Glutamatergic neuron (in vitro differentiated cells): ENCODE measurements at regions not wholly inside any gene's neighbourhood (a gene's known extent, or its start where the extent isn't known, plus 50 kb on each side); places are given as distances from the start of the nearest gene placed in this dataset.

Source experiments
- DNase-seq: peaks from one replicate; pipeline ENCODE4 v3.0.0; 2022
- H3K27ac Mint-ChIP-seq: one replicate; pipeline ENCODE4 v1.8.0; 2020; ENCODE audit warnings: mild to moderate bottlenecking, mixed read lengths, inconsistent platforms; ENCODE audit not compliant: unreplicated experiment
- H3K27me3 Mint-ChIP-seq: one replicate; pipeline ENCODE4 v1.8.0; 2020; ENCODE audit warnings: mild to moderate bottlenecking, moderate library complexity, mixed read lengths, inconsistent platforms; ENCODE audit not compliant: unreplicated experiment
- H3K36me3 Mint-ChIP-seq: one replicate; pipeline ENCODE4 v1.8.0; 2020; ENCODE audit warnings: mild to moderate bottlenecking, mixed read lengths, inconsistent platforms; ENCODE audit not compliant: unreplicated experiment
- H3K4me1 Mint-ChIP-seq: one replicate; pipeline ENCODE4 v1.8.0; 2020; ENCODE audit warnings: mild to moderate bottlenecking, low read depth, mixed read lengths, inconsistent platforms; ENCODE audit not compliant: unreplicated experiment
- H3K4me3 Mint-ChIP-seq: one replicate; pipeline ENCODE4 v1.8.0; 2020; ENCODE audit warnings: mild to moderate bottlenecking, mixed read lengths, inconsistent platforms; ENCODE audit not compliant: unreplicated experiment
- H3K9me3 Mint-ChIP-seq: one replicate; pipeline ENCODE4 v1.8.0; 2020; ENCODE audit warnings: mild to moderate bottlenecking, moderate library complexity, mixed read lengths, inconsistent platforms; ENCODE audit not compliant: unreplicated experiment
- TF ChIP-seq, protein P1 (sequence below): fragments of 200-600 bp; sonication (generic); IDR thresholded peaks from one replicate; pipeline ENCODE4 v1.5.0; 2021; ENCODE audit not compliant: partially characterized antibody, unreplicated experiment

DNA sequence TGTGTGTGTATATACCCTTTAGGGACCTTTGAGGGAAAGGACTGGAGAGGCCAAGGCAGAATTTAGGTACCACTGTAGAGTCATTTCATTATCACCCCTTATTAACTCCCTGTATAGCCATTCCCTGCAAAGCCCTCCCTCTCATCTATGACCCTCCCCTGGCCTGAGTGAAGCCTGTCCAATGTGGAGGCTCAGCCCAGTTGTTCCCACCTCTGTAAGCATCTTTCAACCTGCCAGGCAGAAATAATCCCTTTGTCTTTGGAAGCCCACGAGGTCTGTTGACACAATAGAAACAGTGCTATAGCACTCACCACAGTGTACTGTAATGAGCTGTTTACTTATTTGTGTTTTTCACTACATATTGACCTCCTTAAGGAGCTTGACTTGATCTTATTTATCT is 88.5 kb upstream of the SEMA6A start:
- H3K4me1 Mint-ChIP-seq: no peaks in the 10 kb centered on the region
- H3K27me3 Mint-ChIP-seq: no peaks in the 10 kb centered on the region
- no peak overlapping the region for H3K4me3 Mint-ChIP-seq
- H3K9me3 Mint-ChIP-seq: peaks cover 2% of the 10 kb centered on the region
- peaks cover 4% of the 10 kb centered on the region for H3K36me3 Mint-ChIP-seq
- TF ChIP-seq, protein P1, sequence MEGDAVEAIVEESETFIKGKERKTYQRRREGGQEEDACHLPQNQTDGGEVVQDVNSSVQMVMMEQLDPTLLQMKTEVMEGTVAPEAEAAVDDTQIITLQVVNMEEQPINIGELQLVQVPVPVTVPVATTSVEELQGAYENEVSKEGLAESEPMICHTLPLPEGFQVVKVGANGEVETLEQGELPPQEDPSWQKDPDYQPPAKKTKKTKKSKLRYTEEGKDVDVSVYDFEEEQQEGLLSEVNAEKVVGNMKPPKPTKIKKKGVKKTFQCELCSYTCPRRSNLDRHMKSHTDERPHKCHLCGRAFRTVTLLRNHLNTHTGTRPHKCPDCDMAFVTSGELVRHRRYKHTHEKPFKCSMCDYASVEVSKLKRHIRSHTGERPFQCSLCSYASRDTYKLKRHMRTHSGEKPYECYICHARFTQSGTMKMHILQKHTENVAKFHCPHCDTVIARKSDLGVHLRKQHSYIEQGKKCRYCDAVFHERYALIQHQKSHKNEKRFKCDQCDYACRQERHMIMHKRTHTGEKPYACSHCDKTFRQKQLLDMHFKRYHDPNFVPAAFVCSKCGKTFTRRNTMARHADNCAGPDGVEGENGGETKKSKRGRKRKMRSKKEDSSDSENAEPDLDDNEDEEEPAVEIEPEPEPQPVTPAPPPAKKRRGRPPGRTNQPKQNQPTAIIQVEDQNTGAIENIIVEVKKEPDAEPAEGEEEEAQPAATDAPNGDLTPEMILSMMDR: no peak
- H3K27ac Mint-ChIP-seq: no peak overlapping the region
- DNase-seq: no peak

DNA sequence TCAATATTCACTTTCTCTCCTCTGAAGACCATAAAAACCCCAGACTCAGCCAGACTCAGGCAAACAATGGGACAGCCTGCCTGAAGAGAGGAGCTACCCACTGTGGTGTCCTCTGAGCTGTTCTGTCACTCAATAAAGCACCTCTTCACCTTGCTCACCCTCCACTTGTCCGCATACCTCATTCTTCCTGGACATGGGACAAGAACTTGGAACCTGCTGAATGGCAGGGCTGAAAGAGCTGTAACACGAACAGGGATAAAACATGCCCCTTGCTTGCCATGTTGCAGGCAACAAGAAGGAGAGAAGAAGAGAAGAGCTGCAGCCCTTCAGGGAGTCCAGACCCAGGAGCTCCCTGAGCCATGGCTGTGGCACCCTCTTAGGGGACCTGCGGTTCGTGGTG is 86.8 kb upstream of the SEMA6A start:
- Mint-ChIP-seq H3K27ac (no peak overlapping the region), H3K4me1 (no peaks in the 10 kb centered on the region), H3K4me3 (no peak overlapping the region), H3K36me3 (peaks cover 4% of the 10 kb centered on the region), H3K27me3 (no peaks in the 10 kb centered on the region), H3K9me3 (peaks cover 2% of the 10 kb centered on the region)
- TF ChIP-seq, protein P1: no peak
- no peak for DNase-seq

DNA sequence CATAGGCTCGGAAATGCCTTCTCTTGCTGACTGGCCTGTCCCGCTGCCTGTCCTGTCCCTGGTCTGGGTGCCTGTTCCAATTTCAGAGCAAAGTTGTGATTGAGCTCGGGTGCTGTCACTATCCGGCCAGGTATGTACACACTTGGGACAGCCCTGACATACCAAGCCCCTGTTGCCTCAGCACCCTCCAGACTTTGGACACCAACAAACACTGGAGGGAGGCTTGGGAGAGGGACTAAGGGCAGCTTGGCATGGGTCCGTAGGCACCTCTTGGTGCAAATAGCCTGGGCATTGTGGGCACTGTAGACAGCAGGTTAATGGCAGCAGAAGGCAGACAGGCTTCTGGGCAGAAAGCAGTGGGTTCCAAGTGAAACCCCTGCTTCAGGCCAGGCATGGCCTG is 86.3 kb upstream of the SEMA6A start:
- Mint-ChIP-seq H3K36me3 (peaks cover 4% of the 10 kb centered on the region), H3K4me3 (no peak overlapping the region), H3K27ac (no peak overlapping the region), H3K9me3 (peaks cover 2% of the 10 kb centered on the region), H3K27me3 (no peaks in the 10 kb centered on the region), H3K4me1 (no peaks in the 10 kb centered on the region)
- TF ChIP-seq, protein P1: no peak
- DNase-seq: no peak

DNA sequence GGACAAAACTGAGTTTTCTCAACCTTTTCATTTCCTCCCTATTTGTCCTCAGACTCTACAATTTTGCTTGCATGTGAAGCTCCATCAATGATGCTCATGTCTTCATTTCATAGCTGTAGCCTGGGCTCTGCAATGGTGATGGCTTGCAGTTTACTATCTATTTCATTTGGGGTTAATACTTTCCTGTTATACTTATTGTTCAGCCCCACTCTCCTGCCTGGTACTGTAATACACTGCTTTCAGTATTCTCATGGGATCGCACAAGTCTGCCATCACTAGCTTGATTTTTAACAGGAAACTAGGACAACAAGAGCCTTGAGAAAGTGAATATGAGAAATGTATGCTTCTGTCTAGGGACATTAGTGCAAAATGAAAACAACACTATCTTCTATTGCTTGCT is 84.2 kb upstream of the SEMA6A start:
- no peaks in the 10 kb centered on the region for H3K27me3 Mint-ChIP-seq
- peaks cover 5% of the 10 kb centered on the region for H3K4me1 Mint-ChIP-seq
- peaks cover 2% of the 10 kb centered on the region for H3K9me3 Mint-ChIP-seq
- TF ChIP-seq, protein P1: no peak
- no peak overlapping the region for H3K27ac Mint-ChIP-seq
- peaks cover 4% of the 10 kb centered on the region for H3K36me3 Mint-ChIP-seq
- DNase-seq: no peak
- no peak overlapping the region for H3K4me3 Mint-ChIP-seq

DNA sequence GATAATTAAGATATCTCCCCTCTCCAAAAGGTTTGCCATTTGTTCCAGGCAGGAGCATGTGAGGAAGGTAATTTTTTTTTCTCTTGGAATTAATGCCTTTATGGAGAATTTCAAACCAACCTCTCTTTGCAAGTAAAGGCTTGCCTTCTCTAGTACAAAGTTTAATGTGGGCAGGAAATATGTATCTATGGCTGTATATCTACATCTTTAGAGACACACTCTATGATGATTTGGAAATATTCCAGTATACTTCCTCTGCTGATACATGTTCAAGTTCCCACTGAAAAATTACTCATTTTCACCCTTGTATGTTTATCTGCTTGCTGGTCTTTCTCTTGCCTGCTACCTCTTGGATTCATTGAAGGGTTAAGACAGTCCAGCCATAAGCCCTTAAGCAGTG is 83.5 kb upstream of the SEMA6A start:
- H3K27me3 Mint-ChIP-seq: no peaks in the 10 kb centered on the region
- H3K4me1 Mint-ChIP-seq: peaks cover 6% of the 10 kb centered on the region
- H3K36me3 Mint-ChIP-seq: peaks cover 4% of the 10 kb centered on the region
- H3K4me3 Mint-ChIP-seq: no peak overlapping the region
- DNase-seq: no peak
- TF ChIP-seq, protein P1: no peak
- H3K9me3 Mint-ChIP-seq: peaks cover 2% of the 10 kb centered on the region
- no peak overlapping the region for H3K27ac Mint-ChIP-seq
